Astrocyte of the cerebellum (primary cell): ENCODE measurements at regions not wholly inside any gene's neighbourhood (a gene's known extent, or its start where the extent isn't known, plus 50 kb on each side); places are given as distances from the start of the nearest gene placed in this dataset.
A peak's percentile ranks its signal among the peaks of the same experiment; 100 is the strongest.

Source experiments
- DNase-seq: peaks from one replicate; pipeline ENCODE4 v3.0.0-alpha.2; 2011; ENCODE audit warnings: low read depth
- H3K4me3 ChIP-seq: 2 replicates; pipeline ENCODE4 v1.5.1; 2011; ENCODE audit warnings: mild to moderate bottlenecking, low read depth, low read length, moderate library complexity
- CTCF ChIP-seq: IDR thresholded peaks from 2 replicates; pipeline ENCODE4 v1.5.1; 2012; ENCODE audit warnings: low read length, low read depth, moderate library complexity, mild to moderate bottlenecking; ENCODE audit errors: missing control alignments
- in situ Hi-C: cut with HindIII; loops from 2 replicates; pipeline ENCODE4 v1.10.0; 2017; ENCODE audit warnings: low sequenced_read_pairs

GRCh38 chr3:111351334-111351733 is 190.7 kb upstream of the CD96 start:
- TF ChIP-seq CTCF, result no peak
- in situ Hi-C loops, result no loop called here
- no peak for DNase-seq
- H3K4me3 ChIP-seq, result no peak overlapping the region

DNA sequence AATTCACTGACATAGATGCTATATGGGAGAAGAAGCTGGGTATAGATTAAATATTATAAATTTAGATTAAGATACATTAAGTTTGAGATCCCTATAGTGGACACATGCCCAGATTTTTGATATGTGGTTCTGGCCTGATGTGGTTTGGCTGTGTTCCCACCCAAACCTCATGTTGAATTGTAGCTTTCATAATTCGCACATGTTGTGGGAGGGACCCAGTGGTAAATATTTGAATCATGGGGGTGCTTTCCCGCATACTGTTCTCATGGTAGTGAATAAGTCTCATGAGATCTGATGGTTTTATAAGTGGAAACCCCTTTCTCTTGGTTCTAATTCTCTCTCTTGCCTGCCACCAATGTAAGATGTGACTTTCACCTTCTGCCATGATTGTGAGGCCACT is 189.4 kb upstream of the CD96 start:
- in situ Hi-C loops, result no loop called here
- no peak overlapping the region for H3K4me3 ChIP-seq
- peak; percentile 18 for DNase-seq
- TF ChIP-seq CTCF, result no peak

DNA sequence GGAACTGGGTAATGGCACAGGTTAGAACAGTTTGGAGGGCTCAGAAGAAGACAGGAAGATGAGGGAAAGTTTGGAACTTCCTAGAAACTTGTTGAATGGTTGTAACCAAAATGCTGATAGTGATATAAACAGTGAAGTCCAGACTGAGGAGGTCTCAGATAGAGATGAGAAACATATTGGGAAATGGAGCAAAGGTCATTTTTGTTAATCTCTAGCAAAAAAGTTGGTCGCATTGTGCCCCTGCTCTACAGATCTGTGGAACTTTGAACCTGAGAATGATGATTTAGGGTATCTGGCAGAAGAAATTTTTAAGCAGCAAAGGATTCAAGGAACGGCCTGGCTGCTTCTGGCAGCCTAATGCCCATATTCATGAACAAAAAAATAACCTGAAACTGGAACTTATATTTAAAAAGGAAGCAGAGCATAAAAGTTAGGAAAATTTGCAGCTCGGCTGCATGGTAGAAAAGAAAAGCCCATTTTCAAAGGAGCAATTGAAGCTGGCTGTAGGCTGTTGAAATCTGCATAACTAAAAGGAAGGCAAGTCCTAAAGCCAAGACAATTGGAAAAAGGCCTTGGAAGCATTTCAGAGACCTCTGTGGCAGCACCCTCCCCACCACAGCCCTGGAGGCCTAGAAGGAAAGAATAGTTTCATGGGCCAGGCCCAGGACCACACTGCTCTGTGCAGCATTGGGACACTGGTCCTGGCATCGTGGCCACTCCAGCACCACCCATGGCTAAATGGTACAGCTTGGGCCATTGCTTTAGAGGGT is 182.6 kb upstream of the CD96 start:
- TF ChIP-seq CTCF, result no peak
- no peak for DNase-seq
- no peak overlapping the region for H3K4me3 ChIP-seq
- in situ Hi-C loops, result no loop called here

DNA sequence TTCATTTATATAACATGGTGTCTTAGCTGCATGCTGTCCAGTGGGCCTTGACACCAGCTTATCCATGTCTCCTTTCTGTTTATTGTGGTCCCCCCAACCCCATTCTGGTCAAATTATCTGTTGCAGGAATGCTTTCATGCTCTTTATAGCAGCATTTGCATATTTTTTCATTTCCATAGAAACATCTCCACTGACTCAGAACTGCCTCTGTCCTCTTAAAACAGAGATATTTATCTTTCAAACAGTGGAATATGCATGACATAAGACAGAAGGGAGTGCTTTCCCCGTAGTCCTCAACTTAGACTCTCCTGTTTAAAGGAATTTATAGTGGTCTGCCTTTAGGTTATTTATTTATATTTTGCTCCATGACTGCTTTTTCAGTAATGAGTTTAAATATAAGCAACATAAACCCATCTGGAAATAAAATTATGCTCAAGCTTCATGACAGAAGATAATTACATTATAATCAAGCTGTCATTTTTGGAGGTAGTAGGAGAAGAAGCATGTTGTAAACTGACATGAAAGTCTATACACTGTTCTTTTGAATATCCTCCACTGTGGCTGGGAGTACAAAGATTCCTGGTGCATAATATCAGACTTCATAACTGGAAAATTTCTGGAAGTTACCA is 179.5 kb upstream of the CD96 start:
- no peak for TF ChIP-seq CTCF
- in situ Hi-C loops, result no loop called here
- H3K4me3 ChIP-seq, result no peak overlapping the region
- DNase-seq, result no peak

DNA sequence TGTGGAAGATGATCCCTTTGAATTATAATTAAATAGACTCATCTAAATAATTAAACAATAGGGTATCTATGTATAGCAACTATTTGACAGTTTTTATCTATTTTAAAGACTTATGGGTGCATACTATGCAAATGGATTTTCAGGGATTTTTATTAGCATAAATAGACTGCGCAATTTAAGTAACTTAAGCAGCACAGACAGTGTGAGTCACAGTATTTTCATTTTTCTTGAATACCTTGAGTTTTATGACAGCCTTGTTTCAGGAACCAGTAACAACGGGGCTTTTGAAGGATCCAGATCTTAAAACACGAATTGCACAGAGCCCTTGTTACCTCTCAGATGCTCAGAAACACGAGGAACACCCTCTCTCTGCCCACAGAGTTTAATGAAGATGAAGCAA is 175.5 kb upstream of the CD96 start:
- TF ChIP-seq CTCF, result no peak
- no peak for DNase-seq
- H3K4me3 ChIP-seq, result no peak overlapping the region
- in situ Hi-C loops, result no loop called here

GRCh38 chr3:111368056-111368455 is 173.9 kb upstream of the CD96 start:
- H3K4me3 ChIP-seq, result no peak overlapping the region
- in situ Hi-C loops, result no loop called here
- TF ChIP-seq CTCF, result no peak
- DNase-seq, result no peak
